ENCODE measurements at regions not wholly inside any gene's neighbourhood (a gene's known extent, or its start where the extent isn't known, plus 50 kb on each side); places are given as distances from the start of the nearest gene placed in this dataset.

GRCh38 chr7:10740805-10741204 lies 232.9 kb upstream of the PHF14 start:
- TF ChIP-seq POLR2A (IDR thresholded peaks at IDR 0.05) = no peak
- TF ChIP-seq CTCF (IDR thresholded peaks at IDR 0.05) = no peak
